ENCODE measurements at regions not wholly inside any gene's neighbourhood (a gene's known extent, or its start where the extent isn't known, plus 50 kb on each side); places are given as distances from the start of the nearest gene placed in this dataset.
"Not testable (repeated sequence)": the region's sequence is repeated elsewhere in the genome, so short reads cannot be mapped to it uniquely, and the experiment has no call there.

GRCh38 chr4:153076861-153077260, 127.4 kb upstream of the TRIM2 start:
- DNase-seq, result no peak

GRCh38 chr4:153079857-153080391, 124.3 kb upstream of the TRIM2 start:
- no peak for DNase-seq

- no peak for DNase-seq
Observed at GRCh38 chr4:153081006-153081580, 123.2 kb upstream of the TRIM2 start.

- no peak for DNase-seq
Observed at GRCh38 chr4:153081693-153082092, 122.5 kb upstream of the TRIM2 start.

- DNase-seq, result no peak
Observed at GRCh38 chr4:153082322-153083301, 121.6 kb upstream of the TRIM2 start.

GRCh38 chr4:153083447-153083947, 120.7 kb upstream of the TRIM2 start:
- DNase-seq, result peak; percentile 49

DNA sequence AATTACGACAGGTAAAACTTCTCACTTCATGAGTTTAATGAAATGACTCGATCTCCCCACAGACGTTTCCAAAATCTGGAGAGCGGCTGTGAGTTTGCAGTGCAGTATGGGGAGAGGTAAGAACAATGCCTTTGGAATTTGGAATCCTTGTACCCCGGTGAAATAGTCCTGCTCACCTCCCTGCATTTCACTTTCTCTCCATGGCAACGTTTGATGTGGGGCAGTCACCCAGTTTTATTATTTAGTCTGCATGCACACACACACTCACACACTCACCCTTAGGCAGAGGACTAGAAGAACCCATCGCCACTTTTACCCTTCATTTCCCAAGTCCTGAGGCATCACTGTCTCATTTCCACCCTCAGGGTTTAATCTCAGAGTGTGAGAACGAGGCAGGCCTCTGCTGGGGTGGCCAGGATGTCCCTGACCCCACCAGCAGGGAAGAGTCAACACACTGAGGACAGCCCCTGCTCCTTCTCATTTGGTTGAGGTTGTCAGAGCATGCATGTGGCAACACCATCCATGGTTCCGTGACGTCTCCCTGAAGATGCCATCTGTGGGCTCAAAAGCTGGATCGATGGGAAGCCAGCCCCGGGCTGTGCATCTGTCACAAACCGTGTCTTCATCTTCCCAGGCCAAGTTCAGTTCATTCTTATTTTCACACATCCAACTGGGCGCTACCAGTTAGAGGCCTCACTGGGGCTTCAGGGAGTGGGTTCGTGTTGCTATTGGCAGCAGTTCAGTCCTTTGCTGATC, 119.8 kb upstream of the TRIM2 start:
- DNase-seq, result no peak

DNA sequence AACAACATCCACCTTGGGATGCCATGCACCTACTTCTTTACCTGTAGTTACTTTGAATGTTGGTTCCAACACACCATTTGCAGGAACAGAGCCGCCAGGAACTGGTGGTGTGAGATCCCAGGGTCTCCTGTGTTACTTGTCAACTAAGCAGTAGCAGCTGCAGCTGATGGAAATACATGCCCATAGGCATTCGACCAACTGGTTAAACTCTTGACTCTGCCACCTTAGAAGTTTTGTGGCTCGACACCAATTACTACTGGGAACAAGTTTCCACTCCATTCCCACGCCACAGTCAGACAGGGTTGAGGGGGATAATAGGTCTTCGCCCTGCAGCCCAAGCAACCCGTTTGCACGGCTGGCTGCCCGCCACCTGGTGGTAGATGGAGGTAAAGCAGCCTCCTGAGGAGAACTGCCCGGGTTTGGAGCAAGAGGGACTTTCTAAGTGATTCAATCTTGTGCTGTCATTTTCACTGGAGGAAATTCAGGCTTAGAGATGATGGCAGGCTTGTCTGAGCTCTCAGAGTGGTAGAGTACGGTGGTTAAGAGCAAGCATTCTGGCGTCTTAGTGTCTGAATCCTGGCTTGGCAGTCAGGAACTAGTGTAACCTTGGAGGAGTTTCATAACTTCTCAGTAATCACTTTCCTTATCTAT, 119.1 kb upstream of the TRIM2 start:
- DNase-seq, result peak; percentile 26

DNA sequence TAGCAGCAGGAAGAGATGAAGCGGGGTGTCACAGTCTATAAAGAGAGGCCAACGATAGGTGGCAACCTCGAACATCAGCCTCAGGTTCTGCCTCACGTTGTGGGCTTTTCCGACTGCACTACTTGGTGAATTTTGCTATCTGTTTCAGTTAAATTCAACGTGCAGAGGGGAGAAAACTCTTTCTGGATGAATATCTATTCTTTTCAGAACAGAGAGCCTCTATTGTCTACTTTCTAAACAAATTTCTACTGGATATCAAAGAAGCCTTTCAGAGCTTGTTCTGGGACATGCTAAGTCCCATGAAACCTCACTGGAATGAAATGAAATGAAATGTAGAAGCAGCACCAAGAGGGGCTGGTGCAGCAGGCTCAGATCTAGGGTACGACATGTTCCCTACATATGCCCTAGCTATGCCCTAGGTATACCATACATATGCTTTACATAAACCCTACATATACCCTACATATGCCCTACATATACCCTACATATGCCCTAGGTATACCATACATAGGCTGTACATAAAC, 116.5 kb upstream of the TRIM2 start:
- no peak for DNase-seq

- DNase-seq, result no peak
Observed at GRCh38 chr4:153089742-153090141, 114.5 kb upstream of the TRIM2 start.

DNA sequence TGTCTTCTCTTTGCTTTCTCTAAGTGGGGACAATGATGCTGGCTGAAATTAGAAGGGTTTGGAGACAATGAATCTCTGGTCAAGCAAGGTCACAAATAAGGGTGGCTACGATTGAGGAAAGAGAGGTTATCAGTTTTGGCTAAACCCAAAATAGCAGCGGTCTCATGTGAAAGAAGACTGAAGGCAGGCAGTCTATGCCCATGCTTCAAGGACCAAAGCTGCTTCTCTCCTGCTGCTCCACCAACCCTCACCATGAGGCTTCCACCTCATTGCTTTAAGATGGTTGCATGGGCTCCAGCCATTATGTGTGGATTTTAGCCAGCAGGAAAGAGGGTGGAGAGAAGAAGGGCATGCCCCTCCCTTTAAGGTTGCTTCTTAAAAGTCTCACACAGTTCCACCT, 114.1 kb upstream of the TRIM2 start:
- DNase-seq, result no peak

- no peak for DNase-seq
Observed at GRCh38 chr4:153090670-153091385, 113.4 kb upstream of the TRIM2 start.

GRCh38 chr4:153093396-153093795, 110.8 kb upstream of the TRIM2 start:
- no peak for DNase-seq

- DNase-seq, result no peak
Observed at GRCh38 chr4:153093802-153094201, 110.4 kb upstream of the TRIM2 start.

DNA sequence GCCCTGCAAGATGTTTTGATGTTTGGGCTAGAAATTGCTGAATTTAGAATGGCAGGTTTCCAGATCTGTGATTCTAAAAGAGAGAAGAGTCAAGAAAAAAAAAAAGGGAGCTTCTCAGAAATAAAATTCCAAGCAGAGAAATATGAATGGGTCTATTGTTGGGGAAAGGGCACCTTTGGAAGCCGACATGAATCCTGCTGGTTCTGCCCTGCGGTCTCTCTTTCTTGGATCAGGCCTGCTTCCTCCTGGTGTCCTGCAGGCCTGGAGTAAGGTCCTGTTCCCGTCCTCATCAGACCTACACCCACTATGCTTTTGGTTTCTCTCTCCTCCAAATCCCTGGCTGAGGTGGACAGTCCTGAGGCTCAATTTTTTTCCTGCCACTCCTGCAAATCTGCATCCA, 109.8 kb upstream of the TRIM2 start:
- no peak for DNase-seq

- peak; percentile 42 for DNase-seq
Observed at GRCh38 chr4:153095448-153096204, 108.6 kb upstream of the TRIM2 start.

- DNase-seq, result no peak
Observed at GRCh38 chr4:153096344-153096743, 107.9 kb upstream of the TRIM2 start.

- no peak for DNase-seq
Observed at GRCh38 chr4:153098427-153098826, 105.8 kb upstream of the TRIM2 start.

DNA sequence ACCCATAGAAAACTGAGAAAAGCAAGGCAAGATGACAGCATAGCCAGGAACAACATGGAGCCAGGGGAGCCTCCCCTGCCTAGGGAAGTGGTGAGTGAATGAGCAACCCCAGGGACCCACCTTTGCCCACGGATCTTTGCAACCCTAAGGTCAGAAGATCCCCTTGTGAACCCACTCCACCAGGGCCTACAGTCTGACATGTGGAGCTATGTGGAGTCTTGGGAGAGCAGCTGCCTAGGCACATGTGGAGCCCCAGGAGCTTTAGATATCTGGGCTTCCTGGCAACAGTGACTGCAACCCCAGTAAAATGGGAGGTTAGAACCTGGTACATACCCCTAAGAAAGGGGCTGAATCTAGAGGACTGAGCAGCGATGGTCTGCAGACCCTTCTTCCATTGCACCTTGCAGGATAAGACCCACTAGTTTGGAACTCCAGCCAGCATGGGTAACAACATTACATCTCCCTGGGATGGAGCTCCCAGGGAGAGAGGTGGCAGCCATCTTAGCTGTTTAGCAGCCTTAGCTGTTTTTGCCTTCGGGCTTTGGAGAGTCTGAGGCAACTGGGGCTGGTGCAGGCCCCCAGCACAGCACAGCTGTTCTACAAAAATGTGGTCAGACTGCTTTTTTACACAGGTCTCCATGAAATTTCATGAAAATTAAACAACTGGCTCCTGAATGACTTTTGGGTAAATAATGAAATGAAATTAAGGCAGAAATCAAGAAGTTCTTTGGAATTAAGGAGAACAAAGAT, 104.7 kb upstream of the TRIM2 start:
- no peak for DNase-seq

GRCh38 chr4:153106736-153107135, 97.5 kb upstream of the TRIM2 start:
- not testable (repeated sequence) for DNase-seq
